ENCODE measurements at regions not wholly inside any gene's neighbourhood (a gene's known extent, or its start where the extent isn't known, plus 50 kb on each side); places are given as distances from the start of the nearest gene placed in this dataset.

- DNase-seq (ENCODE audit: low read depth in 1 of 2, low spot score in 1 of 2), result no peak
Measured at GRCh38 chr10:43885252-43885651, 236.6 kb upstream of the ZNF32 start.

GRCh38 chr10:43884501-43885105 is 235.9 kb upstream of the ZNF32 start:
- no peak for DNase-seq (ENCODE audit: low read depth in 1 of 2, low spot score in 1 of 2)

GRCh38 chr10:43882711-43883110 is 234.0 kb upstream of the ZNF32 start:
- DNase-seq (ENCODE audit: low read depth in 1 of 2, low spot score in 1 of 2), result no peak

GRCh38 chr10:43881657-43882056 is 233.0 kb upstream of the ZNF32 start:
- DNase-seq (ENCODE audit: low read depth in 1 of 2, low spot score in 1 of 2), result no peak

DNA sequence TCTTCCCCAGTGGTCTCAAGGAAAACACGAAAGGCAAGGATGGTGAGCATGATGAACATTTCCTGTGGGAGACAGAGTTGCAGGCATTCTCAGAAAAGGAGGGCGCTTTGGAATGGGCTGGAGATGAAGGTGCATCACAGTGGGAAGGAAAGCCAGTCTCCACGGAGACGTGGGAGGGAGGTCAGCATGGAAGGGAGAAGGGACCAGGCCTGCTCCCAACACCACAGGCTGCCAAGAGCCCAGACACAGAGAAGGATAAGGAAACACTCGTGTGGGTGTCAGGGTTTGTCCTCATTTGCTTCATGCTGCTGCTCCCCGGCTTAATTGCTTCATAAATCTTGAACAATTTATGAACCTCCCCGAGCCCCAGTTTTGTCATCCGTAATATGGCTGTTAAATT is 231.5 kb upstream of the ZNF32 start:
- no peak for DNase-seq (ENCODE audit: low read depth in 1 of 2, low spot score in 1 of 2)

- no peak for DNase-seq (ENCODE audit: low read depth in 1 of 2, low spot score in 1 of 2)
Measured at GRCh38 chr10:43879742-43880141, 231.1 kb upstream of the ZNF32 start.

- no peak for DNase-seq (ENCODE audit: low read depth in 1 of 2, low spot score in 1 of 2)
Measured at GRCh38 chr10:43879162-43879561, 230.5 kb upstream of the ZNF32 start.

DNA sequence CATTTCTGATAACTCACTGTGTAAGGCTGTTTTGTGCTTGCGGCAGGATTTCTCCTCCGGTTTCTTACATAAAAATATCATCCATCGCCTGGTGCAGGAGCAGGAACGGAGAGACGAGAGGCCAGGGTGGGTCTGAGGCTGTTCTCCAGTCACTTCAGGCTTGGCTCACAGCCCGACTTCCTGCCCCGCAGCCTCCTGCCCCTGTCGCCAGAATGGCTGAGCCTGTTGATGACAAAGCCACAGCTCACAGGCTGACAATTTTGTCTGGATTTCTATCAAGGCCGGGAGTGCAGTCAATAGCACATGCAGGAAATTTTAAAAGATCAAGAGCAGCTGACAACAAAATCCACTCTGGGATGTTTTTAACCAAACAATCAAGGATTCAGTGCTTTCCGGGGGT is 229.7 kb upstream of the ZNF32 start:
- no peak for DNase-seq (ENCODE audit: low read depth in 1 of 2, low spot score in 1 of 2)

GRCh38 chr10:43876976-43877375 is 228.3 kb upstream of the ZNF32 start:
- no peak for DNase-seq (ENCODE audit: low read depth in 1 of 2, low spot score in 1 of 2)

- DNase-seq (ENCODE audit: low read depth in 1 of 2, low spot score in 1 of 2), result no peak
Measured at GRCh38 chr10:43874984-43875383, 226.3 kb upstream of the ZNF32 start.

- DNase-seq (ENCODE audit: low read depth in 1 of 2, low spot score in 1 of 2), result no peak
Measured at GRCh38 chr10:43873717-43874116, 225.0 kb upstream of the ZNF32 start.

DNA sequence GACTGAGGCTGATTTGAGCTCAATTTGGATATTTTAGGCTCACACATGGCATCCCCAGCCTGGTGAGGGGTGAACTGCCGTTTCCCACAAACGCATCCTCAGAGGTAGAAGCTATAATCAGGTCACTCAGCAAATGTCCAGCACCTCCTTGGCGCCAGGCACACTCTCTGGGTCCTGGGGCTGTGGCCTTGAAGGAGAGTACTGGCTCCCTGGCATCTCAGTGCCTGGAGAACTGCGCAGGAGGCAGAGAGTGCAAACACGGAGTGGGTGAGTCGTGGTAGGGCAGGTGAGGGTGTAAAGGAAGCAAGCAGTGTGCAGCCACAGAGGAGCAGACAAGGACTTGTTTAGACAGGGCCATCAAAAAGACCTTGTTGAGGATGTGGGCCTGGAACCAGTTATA is 224.0 kb upstream of the ZNF32 start:
- no peak for DNase-seq (ENCODE audit: low read depth in 1 of 2, low spot score in 1 of 2)

GRCh38 chr10:43871545-43871944 is 222.9 kb upstream of the ZNF32 start:
- DNase-seq (ENCODE audit: low read depth in 1 of 2, low spot score in 1 of 2), result no peak

GRCh38 chr10:43870968-43871439 is 222.3 kb upstream of the ZNF32 start:
- DNase-seq (ENCODE audit: low read depth in 1 of 2, low spot score in 1 of 2), result no peak

DNA sequence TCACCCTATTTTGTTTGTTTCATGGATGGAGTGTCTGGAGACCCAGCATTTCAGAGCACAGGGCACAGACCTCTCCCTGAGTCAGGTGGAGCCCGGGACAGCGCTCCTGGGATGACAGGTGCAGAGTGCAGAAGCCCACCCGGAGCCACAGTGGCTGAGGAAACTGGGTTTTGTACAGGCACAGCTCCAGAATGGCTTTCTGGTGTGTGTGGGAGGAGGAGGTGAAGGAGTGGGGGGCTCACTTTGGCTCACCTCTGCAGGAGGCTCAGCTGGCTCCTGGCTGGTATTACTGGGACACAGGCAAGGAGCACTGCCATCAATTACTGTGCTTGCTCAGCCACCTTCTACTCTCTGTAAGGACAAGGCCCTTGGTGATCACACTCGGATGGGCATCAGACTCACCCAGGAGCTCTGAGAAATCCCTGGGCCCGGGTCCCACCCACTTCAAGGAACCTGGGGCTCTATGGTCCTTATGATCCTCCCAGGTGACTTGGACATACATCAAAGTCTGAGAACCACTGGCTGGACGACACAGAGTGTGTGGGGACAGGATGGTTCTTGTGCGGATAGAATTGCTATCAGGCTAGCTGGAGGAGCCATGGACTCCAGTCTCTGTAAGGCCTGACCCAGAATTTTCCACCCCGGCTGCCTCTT is 221.1 kb upstream of the ZNF32 start:
- no peak for DNase-seq (ENCODE audit: low read depth in 1 of 2, low spot score in 1 of 2)

GRCh38 chr10:43868952-43869351 is 220.3 kb upstream of the ZNF32 start:
- DNase-seq (ENCODE audit: low read depth in 1 of 2, low spot score in 1 of 2), result no peak

DNA sequence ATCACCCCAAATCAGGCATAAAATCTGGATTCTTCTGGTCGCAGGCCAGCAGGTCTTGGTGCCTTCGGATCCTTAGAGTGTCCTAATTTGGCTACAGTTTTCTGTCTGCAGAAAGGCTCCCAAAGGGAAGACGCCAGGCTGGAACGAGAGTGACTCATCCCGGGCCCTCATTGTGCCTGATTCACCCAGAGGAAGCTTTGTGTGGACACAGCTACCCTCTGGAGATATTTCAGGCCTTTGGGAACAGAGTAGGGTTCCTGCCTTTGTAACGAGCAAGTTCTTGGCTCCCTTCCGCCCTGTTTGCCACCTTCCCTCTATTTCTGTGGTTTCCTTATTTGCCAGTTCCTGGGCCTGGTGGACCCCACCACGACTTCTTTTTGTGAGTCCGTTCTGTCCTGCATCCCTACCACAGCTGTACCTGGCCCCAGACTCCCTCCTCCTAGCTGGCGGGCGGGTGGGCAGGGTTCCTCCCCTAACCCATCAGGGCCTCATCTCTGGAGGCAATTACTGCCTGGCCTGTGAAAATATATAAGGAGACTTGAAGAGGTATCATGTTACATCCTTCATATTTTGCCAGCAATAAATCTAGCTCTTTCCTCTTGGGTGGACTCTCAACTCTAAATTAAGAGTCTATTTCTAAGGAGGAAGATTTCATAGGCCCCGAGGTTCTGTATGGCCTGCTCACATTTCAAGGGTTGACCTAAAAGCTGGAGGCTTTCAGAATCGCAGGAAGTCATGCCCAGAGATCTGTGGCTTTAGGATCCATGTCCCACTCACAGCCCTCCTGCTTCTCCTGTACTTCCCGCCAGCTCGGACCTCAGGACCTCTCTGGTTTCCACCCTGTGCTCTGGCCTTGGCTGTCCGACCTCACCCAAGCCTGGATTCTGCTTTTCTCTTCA is 219.2 kb upstream of the ZNF32 start:
- DNase-seq (ENCODE audit: low read depth in 1 of 2, low spot score in 1 of 2), result no peak

DNA sequence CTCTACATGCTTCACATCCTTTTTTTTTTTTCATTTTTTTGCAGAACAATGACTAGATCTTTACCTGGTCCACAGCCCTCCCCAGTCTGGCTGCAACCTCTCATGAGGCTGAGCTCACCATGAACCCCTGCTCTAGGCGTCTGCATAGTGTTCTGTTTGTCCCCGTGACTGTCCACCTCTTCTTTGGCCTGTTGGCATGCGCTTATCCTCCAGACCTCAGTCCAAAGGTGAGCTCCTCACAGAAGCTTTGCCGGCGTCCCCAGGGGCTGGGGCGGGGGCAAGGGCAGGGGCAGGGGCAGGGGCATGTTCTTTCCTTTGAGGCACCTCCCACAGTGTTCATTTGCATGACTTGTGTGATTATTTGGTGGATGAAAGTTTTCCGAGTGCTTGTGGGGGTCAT is 218.4 kb upstream of the ZNF32 start:
- DNase-seq (ENCODE audit: low read depth in 1 of 2, low spot score in 1 of 2), result no peak

GRCh38 chr10:43866712-43867111 is 218.0 kb upstream of the ZNF32 start:
- no peak for DNase-seq (ENCODE audit: low read depth in 1 of 2, low spot score in 1 of 2)

DNA sequence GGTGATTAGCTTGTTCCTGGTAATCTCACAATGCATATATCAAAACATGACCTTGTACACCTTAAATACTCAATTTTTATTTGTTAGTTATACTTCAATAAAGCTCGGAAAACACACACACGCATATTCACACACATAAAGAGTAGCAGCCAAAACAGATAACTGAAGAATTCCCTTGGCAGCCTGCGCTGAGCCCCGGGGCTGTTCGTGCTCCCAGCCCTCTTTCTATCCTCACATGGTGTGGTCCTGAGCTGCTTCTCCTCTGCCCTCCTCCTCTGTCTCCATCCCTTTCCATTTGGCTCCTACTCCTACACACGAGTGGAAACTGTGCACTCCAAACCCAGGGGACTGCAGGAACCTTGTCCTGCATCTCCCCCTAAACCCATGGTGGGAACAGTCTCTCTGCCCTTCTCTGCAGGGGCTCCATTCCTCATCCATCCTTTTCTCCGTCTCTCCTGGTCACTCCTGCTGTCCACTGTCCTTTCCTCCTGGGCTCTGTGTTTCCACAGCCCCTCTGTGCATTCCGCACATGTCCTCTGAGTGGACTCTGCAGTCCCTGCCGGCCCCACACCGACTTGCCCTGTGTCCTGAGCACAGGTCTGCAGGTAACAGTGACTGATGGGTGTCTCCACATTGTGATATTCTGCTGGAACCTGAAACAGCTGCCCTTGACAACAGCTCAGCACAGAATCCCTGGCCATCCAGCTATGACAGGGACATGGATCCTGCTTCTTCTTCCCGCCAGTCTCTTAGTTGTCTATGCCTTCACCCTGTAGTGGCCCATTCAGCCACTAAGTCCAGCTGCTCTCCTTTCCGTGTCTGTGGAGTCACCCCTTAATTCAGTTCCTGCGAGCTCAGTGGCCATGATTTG is 216.8 kb upstream of the ZNF32 start:
- DNase-seq (ENCODE audit: low read depth in 1 of 2, low spot score in 1 of 2), result no peak

- DNase-seq (ENCODE audit: low read depth in 1 of 2, low spot score in 1 of 2), result no peak
Measured at GRCh38 chr10:43864656-43865055, 216.0 kb upstream of the ZNF32 start.

Data from stimulated activated CD4-positive, alpha-beta T cell treated with anti-CD3 and anti-CD28 coated beads, Interleukin-15, amount 100 ng/mL, for 1 hour (primary cell).